ENCODE measurements at regions not wholly inside any gene's neighbourhood (a gene's known extent, or its start where the extent isn't known, plus 50 kb on each side); places are given as distances from the start of the nearest gene placed in this dataset.
"Not testable (repeated sequence)": the region's sequence is repeated elsewhere in the genome, so short reads cannot be mapped to it uniquely, and the experiment has no call there.

GRCh38 chr13:80965097-80965496 is 624.2 kb upstream of the SPRY2 start:
- no peak for DNase-seq

GRCh38 chr13:80962855-80963254 is 621.9 kb upstream of the SPRY2 start:
- no peak for DNase-seq

GRCh38 chr13:80962173-80962572 is 621.2 kb upstream of the SPRY2 start:
- no peak for DNase-seq

- DNase-seq = no peak
These were observed 616.2 kb upstream of the SPRY2 start for GRCh38 chr13:80957019-80957655.

GRCh38 chr13:80955501-80955900 is 614.6 kb upstream of the SPRY2 start:
- no peak for DNase-seq

GRCh38 chr13:80952158-80952557 is 611.2 kb upstream of the SPRY2 start:
- no peak for DNase-seq

GRCh38 chr13:80946008-80946802 is 605.3 kb upstream of the SPRY2 start:
- no peak for DNase-seq

GRCh38 chr13:80945328-80945727 is 604.4 kb upstream of the SPRY2 start:
- DNase-seq = no peak

- no peak for DNase-seq
These were observed 598.7 kb upstream of the SPRY2 start for GRCh38 chr13:80939581-80939980.

GRCh38 chr13:80931766-80932165 is 590.8 kb upstream of the SPRY2 start:
- no peak for DNase-seq

- DNase-seq = no peak
These were observed 590.2 kb upstream of the SPRY2 start for GRCh38 chr13:80931118-80931517.

GRCh38 chr13:80928241-80928640 is 587.3 kb upstream of the SPRY2 start:
- DNase-seq = no peak

GRCh38 chr13:80926024-80926423 is 585.1 kb upstream of the SPRY2 start:
- not testable (repeated sequence) for DNase-seq

- no peak for DNase-seq
These were observed 583.7 kb upstream of the SPRY2 start for GRCh38 chr13:80924596-80924995.

- no peak for DNase-seq
These were observed 583.0 kb upstream of the SPRY2 start for GRCh38 chr13:80923907-80924306.

- no peak for DNase-seq
These were observed 581.0 kb upstream of the SPRY2 start for GRCh38 chr13:80921971-80922370.

- no peak for DNase-seq
These were observed 580.6 kb upstream of the SPRY2 start for GRCh38 chr13:80921541-80921940.

GRCh38 chr13:80906860-80907259 is 565.9 kb upstream of the SPRY2 start:
- no peak for DNase-seq

GRCh38 chr13:80904386-80904785 is 563.5 kb upstream of the SPRY2 start:
- no peak for DNase-seq

GRCh38 chr13:80903911-80904310 is 563.0 kb upstream of the SPRY2 start:
- no peak for DNase-seq

GRCh38 chr13:80901530-80901929 is 560.6 kb upstream of the SPRY2 start:
- no peak for DNase-seq

- no peak for DNase-seq
These were observed 560.2 kb upstream of the SPRY2 start for GRCh38 chr13:80901111-80901510.

GRCh38 chr13:80900561-80900960 is 559.6 kb upstream of the SPRY2 start:
- no peak for DNase-seq

GRCh38 chr13:80897641-80898040 is 556.7 kb upstream of the SPRY2 start:
- DNase-seq = not testable (repeated sequence)

- DNase-seq = no peak
These were observed 554.0 kb upstream of the SPRY2 start for GRCh38 chr13:80894917-80895316.

Measured in activated gamma-delta T cell treated with Interleukin-2 at 50 U/mL for 16 hours (primary cell).